Neutrophil (primary cell): ENCODE measurements at regions not wholly inside any gene's neighbourhood (a gene's known extent, or its start where the extent isn't known, plus 50 kb on each side); places are given as distances from the start of the nearest gene placed in this dataset.
"Not testable (repeated sequence)": the region's sequence is repeated elsewhere in the genome, so short reads cannot be mapped to it uniquely, and the experiment has no call there.

Experiments
- H3K27ac ChIP-seq: fragments of 200-600 bp; sonication (generic); 2 replicates; pipeline ENCODE4 v1.5.1; 2016; ENCODE audit warnings: mild to moderate bottlenecking, moderate library complexity
- H3K27me3 ChIP-seq: fragments of 200-600 bp; sonication (generic); 2 replicates; pipeline ENCODE4 v1.6.0; 2016; ENCODE audit warnings: mild to moderate bottlenecking
- H3K36me3 ChIP-seq: fragments of 200-600 bp; sonication (generic); 2 replicates; pipeline ENCODE4 v1.5.1; 2017
- H3K4me1 ChIP-seq, 2 experiments: fragments of 200-600 bp in 1 of 2; sonication (generic) in 1 of 2; 1 replicate in 1 of 2; 2 replicates in 1 of 2; pipeline versions ENCODE4 v1.5.1 to v1.6.1; 2013 to 2016; ENCODE audit warnings: low read depth in 1 of 2, low read length in 1 of 2, mild to moderate bottlenecking in 1 of 2, moderate library complexity in 1 of 2; ENCODE audit not compliant: control insufficient read depth in 1 of 2, insufficient read depth in 1 of 2
- H3K4me3 ChIP-seq, 2 experiments: fragments of 200-600 bp in 1 of 2; sonication (generic) in 1 of 2; 1 replicate in 1 of 2; 2 replicates in 1 of 2; pipeline ENCODE4 v1.5.1; 2013 to 2016; ENCODE audit warnings: low read depth in 1 of 2, low read length in 1 of 2, mild to moderate bottlenecking in 1 of 2, moderate library complexity in 1 of 2
- H3K9me3 ChIP-seq: fragments of 200-600 bp; sonication (generic); 2 replicates; pipeline ENCODE4 v1.5.1; 2016
- TF ChIP-seq, protein P1 (sequence below): fragments of 200-600 bp; sonication (generic); IDR thresholded peaks from 2 replicates; pipeline ENCODE4 v1.5.1; 2016; ENCODE audit warnings: antibody characterized with exemption

DNA sequence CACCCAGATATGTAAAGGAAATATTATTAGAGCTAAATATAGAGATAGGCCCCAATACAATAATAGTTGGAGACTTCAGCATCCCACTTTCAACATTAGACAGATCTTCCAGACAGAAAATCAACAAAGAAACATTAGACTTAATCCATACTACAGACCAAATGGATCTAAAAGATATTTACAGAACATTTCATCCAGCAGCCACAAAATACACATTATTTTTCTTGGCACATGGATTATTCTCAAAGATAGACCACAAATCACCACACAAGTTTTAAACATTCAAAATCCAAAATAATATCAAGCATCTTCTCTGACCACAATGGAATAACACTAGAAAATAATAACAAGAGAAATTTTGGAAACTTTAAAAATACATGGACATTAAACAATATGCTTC, 1159.1 kb upstream of the CITED2 start:
- Histone ChIP-seq H3K4me3 (no peak overlapping the region), H3K9me3 (no peaks in the 10 kb centered on the region), H3K27ac (no peak overlapping the region), H3K36me3 (no peaks in the 10 kb centered on the region), H3K4me1 (no peaks in the 10 kb centered on the region), H3K27me3 (no peaks in the 10 kb centered on the region)
- TF ChIP-seq, protein P1, sequence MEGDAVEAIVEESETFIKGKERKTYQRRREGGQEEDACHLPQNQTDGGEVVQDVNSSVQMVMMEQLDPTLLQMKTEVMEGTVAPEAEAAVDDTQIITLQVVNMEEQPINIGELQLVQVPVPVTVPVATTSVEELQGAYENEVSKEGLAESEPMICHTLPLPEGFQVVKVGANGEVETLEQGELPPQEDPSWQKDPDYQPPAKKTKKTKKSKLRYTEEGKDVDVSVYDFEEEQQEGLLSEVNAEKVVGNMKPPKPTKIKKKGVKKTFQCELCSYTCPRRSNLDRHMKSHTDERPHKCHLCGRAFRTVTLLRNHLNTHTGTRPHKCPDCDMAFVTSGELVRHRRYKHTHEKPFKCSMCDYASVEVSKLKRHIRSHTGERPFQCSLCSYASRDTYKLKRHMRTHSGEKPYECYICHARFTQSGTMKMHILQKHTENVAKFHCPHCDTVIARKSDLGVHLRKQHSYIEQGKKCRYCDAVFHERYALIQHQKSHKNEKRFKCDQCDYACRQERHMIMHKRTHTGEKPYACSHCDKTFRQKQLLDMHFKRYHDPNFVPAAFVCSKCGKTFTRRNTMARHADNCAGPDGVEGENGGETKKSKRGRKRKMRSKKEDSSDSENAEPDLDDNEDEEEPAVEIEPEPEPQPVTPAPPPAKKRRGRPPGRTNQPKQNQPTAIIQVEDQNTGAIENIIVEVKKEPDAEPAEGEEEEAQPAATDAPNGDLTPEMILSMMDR = no peak

DNA sequence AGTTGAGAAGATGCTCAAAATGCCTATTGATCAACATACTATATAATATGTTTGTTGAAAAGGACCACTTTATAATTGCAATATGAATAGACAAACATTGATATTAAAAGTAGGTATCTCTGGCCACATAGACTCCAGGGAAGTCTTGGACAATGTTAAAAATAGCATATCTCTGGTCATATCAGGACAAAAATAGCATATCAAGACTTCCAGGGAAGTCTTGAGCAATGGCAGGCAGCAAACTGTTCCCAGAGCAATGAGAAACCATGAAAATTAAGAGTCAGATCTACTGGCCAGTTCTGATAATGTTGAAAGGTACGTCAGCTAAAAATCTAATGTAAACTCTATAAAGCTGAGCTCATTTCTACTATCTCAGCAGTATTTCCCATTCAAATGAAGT, 1130.3 kb upstream of the CITED2 start:
- TF ChIP-seq, protein P1 = no peak
- Histone ChIP-seq H3K4me1 (no peaks in the 10 kb centered on the region), H3K27me3 (no peaks in the 10 kb centered on the region), H3K27ac (no peak overlapping the region), H3K36me3 (no peaks in the 10 kb centered on the region), H3K4me3 (no peak overlapping the region), H3K9me3 (no peaks in the 10 kb centered on the region)

DNA sequence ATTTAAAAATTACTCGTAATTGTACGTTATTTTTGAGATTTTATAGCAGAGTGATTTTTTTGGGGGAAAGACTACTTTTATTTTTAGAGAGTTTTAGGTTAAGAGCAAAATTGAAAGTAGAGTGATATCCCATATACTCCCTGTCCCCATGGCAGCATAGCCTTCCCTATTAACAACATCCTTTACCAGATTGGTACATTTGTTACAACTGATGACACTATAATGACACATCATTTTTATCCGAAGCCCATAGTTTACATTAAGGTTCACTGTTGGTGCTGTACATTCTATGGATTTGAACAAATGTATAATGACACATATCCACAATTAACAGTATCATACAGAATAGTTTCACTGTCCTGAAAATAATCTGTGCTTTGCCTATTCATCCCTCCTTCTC, 1126.4 kb upstream of the CITED2 start:
- Histone ChIP-seq H3K36me3 (no peaks in the 10 kb centered on the region), H3K9me3 (no peaks in the 10 kb centered on the region), H3K27ac (no peak overlapping the region), H3K4me1 (no peaks in the 10 kb centered on the region), H3K4me3 (no peak overlapping the region), H3K27me3 (no peaks in the 10 kb centered on the region)
- TF ChIP-seq, protein P1 = no peak

DNA sequence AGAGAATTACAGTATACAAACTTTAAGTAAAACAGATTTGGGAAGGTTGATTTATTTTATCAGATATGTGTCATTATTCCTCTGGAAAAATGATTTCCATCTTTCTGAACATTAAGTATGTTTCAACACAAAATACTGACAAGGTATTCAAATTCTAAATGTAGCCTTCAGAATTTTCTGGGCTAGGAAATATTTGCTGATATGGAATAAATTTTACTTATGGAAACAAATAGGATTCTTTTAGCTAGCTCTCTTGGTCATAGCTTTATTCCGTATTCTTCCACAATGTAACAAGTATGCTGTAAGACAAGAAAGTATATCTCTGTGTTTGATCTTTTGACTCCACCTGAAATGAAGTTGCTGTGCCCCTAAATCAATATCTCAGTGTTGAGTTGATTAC, 1125.2 kb upstream of the CITED2 start:
- TF ChIP-seq, protein P1 = no peak
- no peak overlapping the region for H3K4me3 ChIP-seq
- H3K27ac ChIP-seq = no peak overlapping the region
- H3K36me3 ChIP-seq = no peaks in the 10 kb centered on the region
- no peaks in the 10 kb centered on the region for H3K9me3 ChIP-seq
- H3K4me1 ChIP-seq = no peaks in the 10 kb centered on the region
- H3K27me3 ChIP-seq = no peaks in the 10 kb centered on the region

DNA sequence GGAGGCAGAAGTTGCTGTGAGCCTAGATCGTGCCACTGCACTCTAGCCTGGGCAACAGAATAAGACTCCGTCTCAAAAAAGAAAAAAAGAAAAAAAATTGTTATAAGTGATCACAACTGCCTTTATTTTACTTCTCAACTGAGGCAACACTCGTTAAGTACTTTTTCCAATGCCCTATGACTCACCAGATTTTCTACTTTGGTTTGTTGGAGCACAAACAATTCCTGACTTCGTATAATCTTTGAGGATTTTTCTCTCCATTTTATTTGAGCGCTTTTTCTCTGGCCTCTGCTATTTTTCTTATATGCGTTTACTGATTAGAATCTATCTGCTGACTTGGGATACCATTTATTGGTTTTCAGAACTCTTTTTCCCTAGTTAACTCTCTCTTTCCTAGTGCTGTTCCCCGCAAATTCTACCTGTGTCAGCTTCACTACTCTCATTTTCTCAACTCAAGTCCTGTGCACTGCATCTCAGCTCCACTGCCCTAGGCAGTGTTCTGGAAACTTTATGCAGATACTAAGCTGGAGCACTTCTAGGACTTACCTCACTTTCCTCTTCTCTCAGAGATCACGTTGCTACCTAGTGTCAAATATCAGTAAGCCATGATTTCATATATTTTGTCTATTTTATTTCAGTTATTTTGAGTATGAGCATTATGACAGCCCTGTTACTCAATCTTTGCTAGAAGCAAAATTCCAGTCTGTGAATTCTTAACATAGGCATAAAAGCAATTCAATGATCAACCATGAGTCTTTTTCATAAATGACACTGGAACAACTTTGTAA, 1120.1 kb upstream of the CITED2 start:
- Histone ChIP-seq H3K27me3 (no peaks in the 10 kb centered on the region), H3K9me3 (no peaks in the 10 kb centered on the region), H3K27ac (no peak overlapping the region), H3K4me3 (no peak overlapping the region), H3K36me3 (no peaks in the 10 kb centered on the region), H3K4me1 (no peaks in the 10 kb centered on the region)
- TF ChIP-seq, protein P1 = no peak

DNA sequence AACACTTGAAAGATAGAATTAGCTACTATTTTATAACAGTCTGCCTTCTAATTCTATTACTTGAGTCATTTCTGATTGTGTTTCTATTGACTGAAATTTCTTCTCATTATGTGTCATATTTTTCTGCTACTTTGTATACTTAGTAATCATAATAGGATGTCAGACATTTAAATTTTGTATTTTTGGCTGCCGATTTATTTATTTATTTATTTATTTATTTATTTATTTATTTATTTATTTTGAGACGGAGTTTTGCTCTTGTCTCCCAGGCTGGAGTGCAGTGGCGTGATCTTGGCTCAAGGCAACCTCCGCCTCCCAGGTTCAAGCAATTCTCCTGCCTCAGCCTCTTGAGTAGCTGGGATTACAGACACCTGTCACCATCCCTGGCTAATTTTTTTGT, 1119.0 kb upstream of the CITED2 start:
- H3K4me3 ChIP-seq, H3K9me3 ChIP-seq, H3K36me3 ChIP-seq, H3K27ac ChIP-seq, H3K4me1 ChIP-seq, H3K27me3 ChIP-seq: not testable (repeated sequence)
